ENCODE measurements at regions not wholly inside any gene's neighbourhood (a gene's known extent, or its start where the extent isn't known, plus 50 kb on each side); places are given as distances from the start of the nearest gene placed in this dataset.

DNA sequence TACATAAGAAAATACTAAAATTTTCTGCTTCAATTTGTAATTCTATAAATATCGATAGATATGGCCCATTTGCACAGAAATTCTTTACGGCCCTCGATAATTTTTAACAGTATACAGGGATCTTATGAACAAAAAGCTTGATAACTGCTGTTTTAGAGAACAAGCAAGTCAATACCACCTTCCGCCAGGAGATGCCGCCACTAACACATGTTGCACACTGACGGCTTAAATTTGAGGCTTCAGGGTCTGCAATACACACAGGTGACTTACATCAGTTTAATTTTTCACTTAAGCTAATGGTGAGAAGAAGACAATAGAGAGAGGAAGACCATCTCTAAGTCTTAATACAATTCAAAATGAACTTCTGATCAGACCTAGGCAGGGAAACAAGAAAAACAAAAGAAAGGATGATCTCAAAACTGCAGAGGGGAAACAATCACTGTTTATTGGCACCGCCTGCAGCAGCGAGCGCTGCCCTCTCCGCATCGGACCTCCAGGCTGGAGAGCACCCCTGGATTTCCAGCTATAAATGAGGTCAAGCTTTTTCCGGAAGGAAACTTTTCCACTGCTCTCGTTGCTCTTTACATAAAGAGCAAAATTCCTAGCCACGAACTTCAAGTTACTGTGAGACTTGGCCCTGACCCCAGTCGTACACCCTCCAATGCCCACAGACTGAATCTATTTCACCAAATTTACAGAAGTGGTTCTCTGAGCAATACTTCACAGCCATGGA, 53.9 kb downstream of the OTOR start:
- DNase-seq (ENCODE audit: low read depth) = peak; percentile 41

DNA sequence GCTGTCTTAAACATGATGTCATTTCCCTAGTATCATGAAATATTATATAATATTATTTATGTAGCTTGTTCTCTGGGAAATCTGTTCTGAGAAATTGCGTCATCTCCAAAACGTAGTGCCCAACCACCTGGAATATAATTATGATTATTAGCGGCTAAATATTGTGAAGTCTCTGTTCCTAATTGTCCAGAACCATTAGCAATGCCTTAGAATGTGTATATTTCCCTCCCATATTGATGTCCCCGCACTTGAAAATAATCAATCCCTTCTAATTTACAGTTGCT, 54.4 kb downstream of the OTOR start:
- DNase-seq (ENCODE audit: low read depth) = no peak

DNA sequence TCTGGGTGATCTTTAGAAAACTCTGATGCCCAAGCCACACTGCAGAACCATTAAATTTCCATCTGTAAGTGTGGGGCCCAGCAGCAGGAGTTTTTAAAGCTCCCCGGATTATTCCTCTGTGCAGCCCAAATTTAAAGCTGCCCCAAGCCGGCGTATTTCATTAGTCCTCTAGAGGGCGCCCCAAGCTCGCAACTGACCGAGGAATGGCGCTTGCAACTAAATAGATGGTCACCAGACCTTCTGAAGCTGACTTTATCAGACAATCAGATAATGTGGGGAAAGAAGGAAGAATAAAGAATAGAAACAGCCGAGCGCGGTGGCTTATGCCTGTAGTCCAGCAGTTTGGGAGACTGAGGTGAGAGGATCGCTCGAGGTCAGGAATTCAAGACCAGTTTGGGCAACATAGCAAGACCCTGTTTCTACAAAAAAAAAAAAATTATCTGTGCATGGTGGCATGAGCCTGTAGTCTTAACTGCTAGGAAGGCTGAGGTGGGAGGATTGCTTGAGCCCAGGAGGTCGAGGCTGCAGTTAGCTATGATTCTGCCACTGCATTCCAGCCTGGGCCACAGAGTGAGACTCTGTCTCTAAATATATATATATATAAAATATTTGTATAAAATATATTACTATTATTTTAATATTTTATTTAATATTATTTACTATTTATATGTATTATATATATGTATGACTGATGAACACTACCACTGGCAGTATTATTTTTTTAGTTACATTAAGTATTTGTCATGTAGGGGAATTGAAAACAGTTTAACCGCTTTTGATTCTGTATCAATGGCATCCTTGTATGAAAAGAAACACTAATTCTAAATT, 56.0 kb downstream of the OTOR start:
- DNase-seq (ENCODE audit: low read depth) = peak; percentile 39

DNA sequence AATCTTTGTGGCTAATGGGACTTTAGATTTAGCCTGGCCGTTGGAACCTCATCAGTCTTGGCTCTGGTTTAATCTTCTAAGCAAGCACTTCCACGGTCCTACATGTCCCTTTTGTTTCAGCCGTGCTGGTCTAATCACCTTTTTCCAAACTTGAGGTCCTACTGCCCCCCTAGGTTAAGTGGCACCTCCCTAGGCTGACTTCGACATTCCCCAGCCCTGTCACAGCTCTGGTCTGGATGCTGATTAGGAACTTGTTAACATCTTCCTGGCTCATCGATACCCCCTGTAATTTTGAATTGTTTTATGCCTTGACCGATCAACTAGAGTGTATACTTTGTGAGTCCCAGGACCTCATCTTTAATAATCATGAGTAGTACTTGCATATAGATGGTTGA, 56.6 kb downstream of the OTOR start:
- DNase-seq (ENCODE audit: low read depth) = no peak

DNA sequence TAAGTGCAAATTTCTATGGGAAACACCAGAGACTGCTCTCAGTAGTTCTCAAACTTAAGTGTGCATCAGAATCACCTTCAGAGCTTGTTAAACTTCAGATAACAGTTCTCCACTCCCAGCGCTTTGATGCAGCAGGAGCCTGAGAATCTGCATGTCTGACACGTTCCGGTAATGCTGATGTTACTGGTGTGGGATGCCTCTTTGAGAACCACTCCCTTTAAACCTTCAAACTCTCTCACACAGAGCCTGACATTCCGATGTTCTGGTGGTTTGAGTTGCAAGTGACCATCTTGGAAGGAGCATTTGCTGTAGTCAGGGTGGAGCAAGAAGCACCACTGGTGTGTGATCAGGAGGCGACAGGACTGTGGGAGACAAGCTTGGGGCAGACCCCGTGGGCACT, 57.9 kb downstream of the OTOR start:
- no peak for DNase-seq (ENCODE audit: low read depth)

DNA sequence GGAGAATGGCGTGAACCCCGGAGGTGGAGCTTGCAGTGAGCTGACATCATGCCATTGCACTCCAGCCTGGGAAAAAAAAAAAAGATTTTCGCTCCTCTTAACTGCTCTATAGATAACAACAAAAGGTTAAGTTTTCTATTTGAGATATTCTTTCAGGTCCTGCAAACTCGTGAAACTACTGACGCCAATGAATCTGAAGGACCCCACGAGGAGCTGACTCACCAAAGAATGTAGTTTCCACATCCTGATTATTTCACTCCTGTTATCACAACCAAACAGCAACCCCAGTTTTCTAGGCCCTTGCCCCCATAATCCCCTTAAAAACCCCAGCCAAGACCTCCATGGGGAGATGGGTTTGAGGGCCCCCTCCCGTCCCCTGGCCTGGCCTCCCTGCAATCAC, 58.7 kb downstream of the OTOR start:
- DNase-seq (ENCODE audit: low read depth) = peak; percentile 56

DNA sequence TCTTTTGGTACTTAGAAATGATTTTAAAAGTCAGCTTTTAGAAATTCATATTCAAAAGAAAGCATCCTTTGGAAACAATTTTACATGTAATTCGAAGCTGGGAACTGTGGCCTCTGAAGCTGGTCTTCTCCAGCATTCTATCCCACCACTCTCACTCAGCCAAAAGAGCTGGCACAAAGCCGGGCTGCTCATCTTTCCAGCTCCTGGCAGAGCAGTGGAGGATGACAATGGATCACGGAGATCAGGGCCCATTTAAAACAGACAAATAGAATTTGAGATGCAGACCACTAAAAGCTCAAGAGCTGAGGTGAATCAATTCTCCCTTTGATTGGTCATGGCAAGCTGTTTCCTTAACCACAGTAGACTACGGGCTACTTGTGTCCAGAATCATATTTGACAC, 60.6 kb downstream of the OTOR start:
- no peak for DNase-seq (ENCODE audit: low read depth)

DNA sequence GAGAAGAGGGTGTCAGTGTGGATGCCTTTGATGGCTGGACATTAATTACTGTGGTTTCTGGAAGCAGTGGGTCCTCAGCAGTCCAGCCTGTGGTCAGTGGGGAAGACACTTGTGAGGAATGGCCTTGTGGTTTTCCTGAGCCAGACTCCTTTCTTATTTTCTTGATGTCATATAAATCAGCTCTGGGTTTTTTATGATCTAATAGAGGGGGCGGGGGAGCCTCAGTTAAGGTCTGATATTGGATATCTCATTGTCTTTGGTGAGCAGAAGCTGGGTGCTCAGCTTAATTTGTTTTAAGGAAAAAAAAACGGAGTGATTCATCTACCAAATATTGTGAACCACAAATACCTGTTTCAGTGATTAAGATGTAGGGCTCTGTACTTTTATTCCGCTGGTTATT, 62.1 kb downstream of the OTOR start:
- peak; percentile 79 for DNase-seq (ENCODE audit: low read depth)

DNA sequence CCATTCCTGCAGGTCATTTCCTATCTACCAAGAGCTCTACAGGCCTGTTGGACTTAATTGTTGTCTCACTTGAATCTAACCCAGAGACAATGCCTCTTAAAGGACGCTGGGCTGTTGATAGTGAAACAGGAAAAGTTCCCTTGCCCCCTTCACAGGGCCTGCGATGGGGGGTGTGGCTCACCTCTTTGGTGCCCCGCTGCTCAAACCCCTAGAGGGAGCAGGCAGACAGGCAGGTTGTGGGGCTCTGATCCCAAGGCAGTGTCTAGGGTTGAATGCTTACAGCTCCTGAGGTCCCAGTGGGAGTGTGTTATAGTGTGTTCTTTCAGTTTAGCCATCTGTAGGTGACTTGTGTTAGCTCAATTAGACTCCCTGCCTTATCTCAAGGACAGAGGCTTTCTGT, 68.0 kb downstream of the OTOR start:
- no peak for DNase-seq (ENCODE audit: low read depth)

DNA sequence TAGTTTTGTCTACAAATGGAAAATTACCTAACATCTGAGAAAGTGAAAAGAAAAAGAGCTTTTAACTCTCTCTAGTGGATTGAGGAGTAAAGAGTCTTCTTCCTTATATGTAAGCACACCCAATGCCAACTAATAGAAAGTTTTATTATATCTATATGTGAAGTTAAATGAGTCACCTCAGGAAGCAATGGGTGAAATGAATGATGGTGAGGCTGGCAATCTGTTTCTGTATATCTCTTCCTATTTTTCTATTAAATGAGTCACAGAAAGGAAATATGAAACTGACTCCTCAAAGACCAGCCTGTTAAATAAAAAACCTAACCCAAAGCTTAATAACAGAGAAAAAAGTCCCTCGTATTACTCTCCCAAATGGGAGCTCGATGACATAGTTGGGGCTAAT, 71.3 kb downstream of the OTOR start:
- DNase-seq (ENCODE audit: low read depth) = peak; percentile 64

DNA sequence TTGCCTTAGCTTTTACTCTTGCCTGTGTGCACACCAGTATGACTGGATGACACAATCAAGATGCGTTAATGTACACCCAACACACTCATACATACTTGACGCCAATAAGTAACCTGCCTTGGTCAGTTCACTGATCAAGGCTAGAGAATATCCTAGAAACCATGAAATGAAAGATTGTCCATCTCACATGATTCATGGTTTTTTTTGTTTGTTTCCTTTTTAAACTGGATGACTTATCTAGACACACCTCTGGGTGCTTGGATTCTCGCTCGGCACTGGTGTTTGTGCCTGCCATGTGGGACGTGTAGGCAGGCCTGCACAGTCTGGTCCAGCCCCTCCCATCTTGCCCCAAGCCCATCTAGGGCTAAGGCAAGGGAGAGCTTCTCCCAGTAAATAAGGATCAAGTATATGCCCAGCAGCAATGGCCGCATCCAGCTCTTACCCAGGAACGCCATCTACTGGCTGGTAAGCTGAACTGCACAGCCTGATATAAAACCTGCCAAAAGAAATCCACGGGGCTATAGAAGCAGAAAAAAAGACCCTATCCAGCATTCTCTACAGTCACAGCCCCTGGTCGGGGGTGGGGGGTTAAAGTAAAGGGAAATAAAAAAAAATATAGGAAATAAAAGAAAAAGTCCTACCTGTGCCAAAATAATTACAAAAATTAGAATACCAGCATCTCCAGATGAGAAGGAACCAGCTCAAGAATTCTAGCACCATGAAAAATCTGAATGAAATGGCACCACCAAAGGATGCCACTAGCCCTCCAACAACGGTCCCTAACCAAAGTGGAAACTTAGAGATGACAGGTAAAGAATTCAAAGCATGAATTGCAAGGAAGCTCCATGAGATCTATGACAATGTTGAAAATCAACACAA, 73.3 kb downstream of the OTOR start:
- peak; percentile 41 for DNase-seq (ENCODE audit: low read depth)

DNA sequence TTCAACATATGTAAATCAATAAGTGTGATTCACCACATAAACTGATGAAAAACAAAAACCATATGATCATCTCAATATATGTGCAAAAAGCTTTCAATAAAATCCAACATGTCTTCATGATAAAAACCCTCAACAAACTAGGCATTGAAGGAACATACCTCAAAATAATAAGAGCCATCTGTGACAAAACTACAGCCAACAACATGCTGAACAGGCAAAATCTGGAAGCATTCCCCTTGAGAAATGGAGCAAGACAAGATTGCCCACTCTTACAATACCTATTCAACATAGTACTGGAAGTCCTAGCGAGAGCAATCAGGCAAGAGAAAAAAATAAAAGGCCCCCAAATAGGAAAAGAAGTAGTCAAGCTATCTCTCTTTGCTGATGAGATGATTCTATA, 76.5 kb downstream of the OTOR start:
- DNase-seq (ENCODE audit: low read depth) = no peak

DNA sequence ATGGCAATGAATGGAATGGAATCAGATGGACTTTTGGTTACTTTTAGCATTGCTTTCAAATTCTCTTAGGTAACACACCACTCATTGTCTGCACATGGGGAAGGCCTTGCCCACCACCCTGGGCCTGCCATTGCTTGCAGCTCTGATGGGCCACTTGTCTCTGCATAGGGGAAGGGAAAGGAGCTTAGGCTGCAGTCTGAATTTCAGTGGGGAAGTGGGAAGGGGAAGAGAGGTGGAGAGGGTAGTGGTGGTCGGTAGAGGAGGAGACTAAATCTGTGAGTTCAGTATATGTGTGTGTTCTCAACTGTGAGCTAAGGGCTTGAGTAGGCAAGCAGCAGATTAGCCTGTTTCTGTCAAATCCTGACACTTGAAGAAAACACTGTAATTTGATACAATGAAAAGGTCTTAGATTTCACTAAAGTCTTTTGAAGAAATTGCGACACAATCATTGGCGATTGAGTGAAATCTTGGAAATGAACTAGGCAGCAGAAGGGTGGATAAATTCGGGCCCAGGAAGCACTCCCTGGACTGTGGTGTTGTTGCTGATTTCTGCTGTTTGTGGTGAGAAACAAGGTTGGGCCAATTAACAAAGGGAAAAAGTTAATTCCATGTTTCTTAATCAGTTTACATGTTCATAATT, 80.6 kb downstream of the OTOR start:
- no peak for DNase-seq (ENCODE audit: low read depth)

DNA sequence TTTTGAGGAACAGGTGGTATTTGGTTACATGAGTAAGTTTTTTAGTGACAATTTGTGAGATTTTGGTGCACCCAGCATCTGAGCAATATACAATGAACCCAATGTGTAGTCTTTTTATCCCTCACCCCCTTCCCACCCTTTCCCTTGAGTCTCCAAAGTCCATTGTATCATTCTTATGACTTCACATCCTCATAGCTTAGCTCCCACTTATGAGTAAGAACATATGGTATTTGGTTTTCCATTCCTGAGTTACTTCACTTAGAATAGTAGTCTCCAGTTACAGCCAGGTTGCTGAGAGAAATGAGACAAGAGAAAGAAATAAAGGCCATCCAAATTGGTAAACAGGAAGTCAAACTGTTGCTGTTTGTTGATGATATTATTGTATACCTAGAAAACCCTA, 87.5 kb downstream of the OTOR start:
- DNase-seq (ENCODE audit: low read depth) = peak; percentile 79

DNA sequence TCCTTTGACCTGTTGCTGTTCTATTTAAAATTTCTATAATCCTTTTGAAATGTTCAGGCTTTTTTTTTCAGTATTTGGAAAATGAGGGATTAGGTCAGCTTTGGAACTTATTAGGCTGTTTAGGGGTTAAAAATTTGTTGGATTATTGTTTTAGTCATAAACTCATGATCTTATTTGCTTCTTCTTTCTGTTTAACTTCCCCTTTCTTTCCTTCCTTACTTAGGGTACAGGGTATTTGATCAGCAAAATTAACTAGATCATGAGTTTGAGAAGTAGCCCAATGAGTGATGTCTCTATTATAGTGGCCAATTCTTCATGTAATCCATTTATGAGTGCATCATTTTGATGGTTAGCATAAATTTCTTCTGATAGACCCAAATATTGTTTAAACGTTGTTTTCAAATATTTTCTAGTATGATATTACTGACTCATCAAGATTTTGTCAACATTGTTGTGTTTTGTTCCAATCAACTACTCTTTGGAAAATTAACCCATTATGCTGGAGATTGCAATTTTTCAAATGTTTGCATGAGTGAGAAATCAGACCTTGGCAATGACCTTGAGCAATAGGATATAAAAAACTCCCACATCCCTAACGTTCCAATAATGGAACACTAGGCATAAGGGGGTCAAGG, 94.4 kb downstream of the OTOR start:
- DNase-seq (ENCODE audit: low read depth) = no peak

DNA sequence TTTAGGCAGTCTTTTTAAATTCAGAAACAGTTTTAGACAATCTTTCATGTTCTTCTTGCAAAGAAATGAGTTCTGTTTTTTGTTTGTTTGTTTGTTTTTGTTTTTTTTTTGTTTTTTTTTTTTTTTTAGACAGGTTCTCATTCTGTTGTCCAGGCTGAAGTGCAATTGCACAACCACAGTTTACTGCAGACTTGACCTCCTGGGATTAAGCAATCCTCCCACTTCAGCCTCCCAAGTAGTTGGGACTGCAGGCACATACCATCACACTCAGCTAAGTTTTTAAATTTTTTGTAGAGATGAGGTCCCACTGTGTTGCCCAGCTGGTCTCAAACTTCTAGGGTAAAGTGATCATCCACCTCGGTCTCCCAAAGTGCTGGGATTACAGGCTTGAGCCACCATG, 96.2 kb downstream of the OTOR start:
- DNase-seq (ENCODE audit: low read depth) = no peak

DNA sequence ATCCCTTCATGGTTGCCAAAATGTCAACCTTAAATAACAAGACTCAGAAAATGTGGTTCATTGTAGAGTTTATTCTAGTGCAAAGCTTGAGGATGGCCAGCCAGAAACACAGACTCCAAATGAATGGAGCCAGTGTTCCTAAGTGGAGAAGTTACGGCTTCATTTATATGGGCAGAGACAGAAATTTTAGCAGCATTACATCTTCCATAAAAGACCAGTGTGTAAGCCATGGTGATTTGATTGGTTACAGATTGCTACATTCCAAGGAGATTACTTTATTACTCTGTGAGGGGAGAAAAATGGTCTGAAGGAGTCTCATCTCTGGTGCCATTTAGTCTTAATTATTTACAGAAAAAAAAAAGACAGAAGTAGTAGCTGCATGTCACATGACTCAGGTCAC, 97.8 kb downstream of the OTOR start:
- no peak for DNase-seq (ENCODE audit: low read depth)

DNA sequence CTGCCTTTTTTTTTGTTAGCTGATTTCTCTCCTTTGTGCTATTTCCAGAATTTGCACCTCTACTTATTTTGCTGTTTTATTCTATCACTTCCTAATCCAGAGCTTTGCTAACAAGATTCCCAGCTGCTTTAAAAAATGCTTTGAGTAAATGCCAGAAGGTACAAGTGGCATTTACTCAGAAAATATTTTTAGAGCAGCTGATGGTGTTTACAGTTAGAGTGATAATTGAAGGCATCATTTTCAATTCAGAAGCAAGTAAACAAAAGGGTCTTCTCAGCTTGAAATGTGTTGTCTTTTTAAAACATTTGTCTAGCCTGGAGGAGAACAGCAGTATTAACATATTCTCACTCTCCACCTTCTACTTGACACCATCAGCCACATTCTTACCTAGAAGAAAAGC, 99.9 kb downstream of the OTOR start:
- no peak for DNase-seq (ENCODE audit: low read depth)

DNA sequence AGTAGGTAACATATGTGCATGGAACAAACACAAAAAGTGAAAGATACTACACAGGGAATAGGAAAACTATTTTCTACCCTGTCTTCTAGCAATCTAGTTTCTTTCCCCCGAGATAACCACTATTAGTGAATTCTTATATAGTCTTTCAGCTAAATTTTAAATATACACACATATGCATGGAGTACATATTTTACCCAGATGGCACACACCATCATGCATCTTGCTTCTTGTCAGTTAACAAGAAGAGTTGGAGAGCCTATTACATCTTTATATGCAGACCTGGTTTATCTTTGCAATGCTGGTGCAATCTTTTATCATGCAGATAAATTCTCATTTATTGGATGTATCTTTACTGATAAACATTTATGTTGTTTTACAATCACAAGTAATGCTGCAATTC, 100.4 kb downstream of the OTOR start:
- no peak for DNase-seq (ENCODE audit: low read depth)

DNA sequence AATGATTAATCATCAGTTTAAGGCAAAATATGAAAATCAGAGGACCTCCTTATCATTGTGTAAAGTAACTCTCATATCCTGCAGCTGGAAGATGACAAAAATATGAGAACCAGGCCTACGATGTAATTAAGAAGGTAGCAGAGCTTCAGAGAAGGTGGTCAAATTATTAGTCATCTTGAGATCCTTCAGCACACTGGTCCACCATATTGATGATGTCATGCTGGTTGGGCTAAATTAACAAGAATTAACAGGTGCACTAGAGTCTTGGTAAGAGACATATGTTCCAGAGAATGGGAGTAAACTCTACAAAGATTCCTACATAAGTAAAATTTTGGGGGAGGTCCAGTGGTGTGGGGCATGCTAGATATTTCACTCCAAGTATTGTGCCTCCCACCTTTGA, 112.8 kb downstream of the OTOR start:
- no peak for DNase-seq (ENCODE audit: low read depth)

DNA sequence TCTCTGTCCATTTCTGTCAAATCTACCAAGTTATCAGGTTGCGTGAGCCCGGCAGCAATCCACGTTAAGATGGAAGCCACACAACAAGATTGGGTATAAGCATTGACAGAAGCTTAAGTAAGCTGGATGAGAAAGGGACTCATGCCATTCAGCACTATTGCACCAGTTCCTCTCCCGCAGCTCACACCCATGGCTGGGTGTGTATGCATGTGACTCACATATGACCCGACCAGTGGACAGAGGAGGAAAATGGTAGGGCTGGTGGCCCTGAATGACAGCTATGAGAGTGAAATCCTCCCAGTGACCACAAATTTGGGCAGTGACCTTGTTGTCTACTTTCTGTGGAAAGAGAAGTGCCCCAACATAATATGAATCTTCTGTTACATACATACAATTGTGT, 113.5 kb downstream of the OTOR start:
- no peak for DNase-seq (ENCODE audit: low read depth)
